ENCODE measurements at regions not wholly inside any gene's neighbourhood (a gene's known extent, or its start where the extent isn't known, plus 50 kb on each side); places are given as distances from the start of the nearest gene placed in this dataset.

- TF ChIP-seq SMC3 (IDR thresholded peaks at IDR 0.05; ENCODE audit: low read depth, low read length) (no peak), CTCF (conservative IDR thresholded peaks at IDR 0.05; ENCODE audit: low read depth, low read length) (no peak), POLR2A (IDR thresholded peaks at IDR 0.05; ENCODE audit: low read depth, low read length) (no peak), CHD1 (IDR thresholded peaks at IDR 0.05; ENCODE audit: low read depth, low read length) (no peak), CEBPB (IDR thresholded peaks at IDR 0.05; ENCODE audit: low read depth, low read length) (no peak), MAFK (IDR thresholded peaks at IDR 0.05; ENCODE audit: low read depth, low read length) (no peak), RCOR1 (IDR thresholded peaks at IDR 0.05; ENCODE audit: insufficient replicate concordance, low read length) (no peak), BHLHE40 (IDR thresholded peaks at IDR 0.05; ENCODE audit: low read depth, low read length) (no peak), USF2 (IDR thresholded peaks at IDR 0.05; ENCODE audit: low read depth, low read length) (no peak), FOS (IDR thresholded peaks at IDR 0.05; ENCODE audit: low read depth, low read length) (no peak)
These were observed 749.3 kb upstream of the GOLIM4 start for GRCh38 chr3:168844894-168845482.
